NB4 (cell line): ENCODE measurements at regions not wholly inside any gene's neighbourhood (a gene's known extent, or its start where the extent isn't known, plus 50 kb on each side); places are given as distances from the start of the nearest gene placed in this dataset.

Source experiments
- DNase-seq: peaks from one replicate; pipeline ENCODE4 v3.0.0; 2010; ENCODE audit warnings: low read depth
- H3K4me3 ChIP-seq: one replicate; pipeline ENCODE4 v1.5.1; 2011; ENCODE audit warnings: mild to moderate bottlenecking, low read depth, low read length, moderate library complexity
- CTCF ChIP-seq: IDR thresholded peaks from one replicate; pipeline ENCODE4 v1.5.1; 2012; ENCODE audit warnings: low read depth, low read length
- MYC ChIP-seq: IDR thresholded peaks from 2 replicates; pipeline ENCODE4 v1.6.1; 2011; ENCODE audit warnings: low read depth, low read length
- POLR2A ChIP-seq: IDR thresholded peaks from 2 replicates; pipeline ENCODE4 v1.6.1; 2011; ENCODE audit warnings: mild to moderate bottlenecking; ENCODE audit not compliant: insufficient read length; ENCODE audit errors: extremely low read depth
- TF ChIP-seq, protein P1 (sequence below): IDR thresholded peaks from 2 replicates; pipeline ENCODE4 v1.6.1; 2011; ENCODE audit warnings: low read depth, low read length

DNA sequence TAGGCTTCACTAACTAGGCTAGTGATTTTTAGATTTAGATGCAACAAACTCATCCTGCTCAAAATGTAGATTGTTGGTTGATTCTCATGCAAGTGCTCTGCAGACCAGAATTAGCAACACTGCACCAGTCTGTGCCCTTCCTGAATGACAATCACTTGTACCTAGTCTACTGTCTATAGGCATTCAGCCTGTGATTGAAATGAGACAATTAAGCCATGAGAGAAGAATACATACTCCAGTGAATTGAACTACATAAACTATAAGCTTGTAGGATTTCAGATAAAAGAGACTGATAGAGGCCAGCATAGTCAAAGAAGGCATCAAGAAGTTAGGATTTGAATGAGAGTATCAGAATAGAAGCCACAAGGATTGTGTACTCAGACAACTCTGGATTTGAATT lies 138.3 kb upstream of the NRXN1 start:
- TF ChIP-seq, protein P1, sequence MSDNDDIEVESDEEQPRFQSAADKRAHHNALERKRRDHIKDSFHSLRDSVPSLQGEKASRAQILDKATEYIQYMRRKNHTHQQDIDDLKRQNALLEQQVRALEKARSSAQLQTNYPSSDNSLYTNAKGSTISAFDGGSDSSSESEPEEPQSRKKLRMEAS = no peak
- no peak for TF ChIP-seq MYC
- TF ChIP-seq CTCF = no peak
- TF ChIP-seq POLR2A = no peak
- no peak overlapping the region for H3K4me3 ChIP-seq
- DNase-seq = no peak

DNA sequence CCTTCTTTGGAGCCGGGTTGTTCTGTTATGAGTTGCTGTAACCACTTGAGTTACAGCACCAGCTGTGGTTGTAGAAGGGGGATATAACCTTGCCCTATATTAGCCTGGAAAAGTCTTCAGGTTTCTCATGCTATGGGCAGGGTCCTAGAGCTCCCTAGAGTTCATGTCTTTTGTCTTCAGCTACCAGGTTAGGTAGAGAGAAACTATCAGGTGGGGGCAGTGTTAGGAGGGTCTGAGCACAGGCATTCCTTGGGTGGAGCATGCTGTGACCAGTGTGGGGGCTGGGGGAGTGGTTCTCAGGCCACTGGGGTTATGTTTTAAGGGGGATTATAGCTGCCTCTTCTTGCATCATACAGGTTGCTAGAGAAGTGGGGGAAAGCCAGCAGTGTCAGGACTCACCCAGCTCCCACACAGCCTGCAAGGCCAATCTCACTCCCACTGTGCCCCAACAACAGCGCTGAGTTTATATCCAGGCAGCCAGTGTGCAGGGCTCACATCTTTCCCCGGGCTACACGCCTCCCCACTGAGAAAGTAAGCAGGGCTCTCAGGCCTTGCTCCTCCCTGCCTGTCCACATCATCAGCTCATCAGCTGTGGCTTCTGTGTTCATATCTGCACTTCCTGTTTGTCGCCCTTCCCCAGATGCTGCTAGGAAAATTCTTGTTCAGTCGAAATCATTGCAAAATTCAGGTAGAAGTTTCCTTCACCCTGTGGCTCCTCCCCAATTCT lies 133.8 kb upstream of the NRXN1 start:
- no peak overlapping the region for H3K4me3 ChIP-seq
- DNase-seq = peak; percentile 9
- no peak for TF ChIP-seq MYC
- TF ChIP-seq CTCF = no peak
- TF ChIP-seq, protein P1 = no peak
- TF ChIP-seq POLR2A = no peak

DNA sequence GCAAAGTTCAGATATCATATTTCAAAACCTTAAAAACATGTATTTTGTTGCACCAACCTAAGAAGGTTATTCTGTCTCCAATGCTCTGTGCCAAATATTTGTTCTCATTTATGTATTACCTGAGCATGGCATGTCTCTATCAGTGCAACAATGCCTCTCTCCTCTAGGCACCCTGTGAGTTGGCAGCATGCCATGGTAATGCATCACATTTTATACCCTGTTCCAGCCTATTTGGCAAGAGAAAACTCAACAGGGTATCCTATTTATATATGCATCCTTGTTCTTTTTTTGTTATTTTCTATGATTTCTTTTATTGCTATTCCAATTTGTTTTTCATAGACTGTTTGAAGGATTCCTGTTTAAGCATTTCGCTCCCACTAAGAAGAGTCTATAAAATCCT lies 126.3 kb upstream of the NRXN1 start:
- TF ChIP-seq, protein P1 = no peak
- no peak for TF ChIP-seq MYC
- no peak for TF ChIP-seq POLR2A
- TF ChIP-seq CTCF = no peak
- no peak for DNase-seq
- no peak overlapping the region for H3K4me3 ChIP-seq

DNA sequence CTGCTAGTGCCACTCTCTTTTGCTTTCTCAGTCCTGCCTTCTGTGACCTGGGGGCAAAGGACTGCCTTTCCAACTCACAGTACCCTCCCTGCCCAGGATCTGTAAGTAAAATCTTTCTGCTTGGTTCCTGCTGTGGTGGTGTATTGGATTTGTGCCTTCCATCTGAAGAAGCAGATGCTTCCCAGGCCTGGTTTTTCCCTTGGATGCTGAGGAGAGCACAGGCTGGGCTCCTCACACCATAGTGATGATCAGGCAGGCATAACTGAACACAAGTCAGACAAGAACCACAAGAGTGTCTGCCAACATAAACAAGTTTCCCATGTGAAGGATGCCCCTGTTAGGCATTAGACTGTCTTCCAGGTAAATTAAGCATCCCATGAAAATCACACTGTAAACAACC lies 121.3 kb upstream of the NRXN1 start:
- TF ChIP-seq CTCF (no peak), POLR2A (no peak), MYC (no peak)
- TF ChIP-seq, protein P1 = no peak
- H3K4me3 ChIP-seq = no peak overlapping the region
- DNase-seq = no peak

- H3K4me3 ChIP-seq = no peak overlapping the region
- TF ChIP-seq, protein P1 = no peak
- TF ChIP-seq MYC = no peak
- no peak for TF ChIP-seq CTCF
- no peak for TF ChIP-seq POLR2A
- no peak for DNase-seq
Measured at GRCh38 chr2:51151490-51152140, 119.7 kb upstream of the NRXN1 start.
